Esophagus squamous epithelium (tissue), 5 donors: ENCODE measurements at regions not wholly inside any gene's neighbourhood (a gene's known extent, or its start where the extent isn't known, plus 50 kb on each side); places are given as distances from the start of the nearest gene placed in this dataset.

Experiments used
- DNase-seq: peaks from one replicate; lab custom pipeline; 2025; lab: John Stamatoyannopoulos, UW
- H3K27ac ChIP-seq, 4 donors: fragments of 200-600 bp; sonication (generic); one replicate each; pipeline ENCODE4 v1.5.1; 2016 to 2019; ENCODE audit warnings: mild to moderate bottlenecking in 1 of 4
- H3K27me3 ChIP-seq, 4 donors: fragments of 200-600 bp; sonication (generic); 1 replicate in 3 of 4; 2 replicates in 1 of 4; pipeline versions ENCODE4 v1.5.1 to v1.6.0; 2017 to 2021; ENCODE audit warnings: antibody characterized with exemption in 1 of 4
- H3K36me3 ChIP-seq, 3 donors: fragments of 200-600 bp; sonication (generic); one replicate each; pipeline ENCODE4 v1.5.1; 2016 to 2019
- H3K4me1 ChIP-seq, 3 donors: fragments of 200-600 bp; sonication (generic); one replicate each; pipeline ENCODE4 v1.5.1; 2017 to 2019
- H3K4me3 ChIP-seq, 4 donors: fragments of 200-600 bp; sonication (generic); 1 replicate in 3 of 4; 2 replicates in 1 of 4; pipeline ENCODE4 v1.5.1; 2016 to 2019; ENCODE audit warnings: mild to moderate bottlenecking in 2 of 4, moderate library complexity in 1 of 4
- H3K9me3 ChIP-seq, 3 donors: fragments of 200-600 bp; sonication (generic); one replicate each; pipeline ENCODE4 v1.5.1; 2016 to 2019
- POLR2A ChIP-seq, 4 donors: fragments of 450-650 bp; IDR thresholded peaks; one replicate each; pipeline ENCODE4 v1.6.1; 2017; ENCODE audit warnings: antibody characterized with exemption in 4 of 4, mild to moderate bottlenecking in 4 of 4, moderate library complexity in 3 of 4
- WGBS, 2 donors: methylation state at CpG; one replicate each; pipeline ENCODE4 v1.1.5; 2018; 5-methylcytosine and 5-hydroxymethylcytosine counted together
- intact Hi-C: fragments of 100-400 bp; cut with DNase I; formaldehyde crosslinking; loops from one replicate; pipeline ENCODE4 v1.15.0; 2022
- TF ChIP-seq, protein P1 (sequence below), 6 experiments: fragments of 450-650 bp in 4 of 6; fragments of 200-600 bp in 2 of 6; sonication (generic) in 2 of 6; IDR thresholded peaks; one replicate each; pipeline ENCODE4 v1.5.1; 2016 to 2019; ENCODE audit warnings: antibody characterized with exemption in 6 of 6, mild to moderate bottlenecking in 4 of 6, moderate library complexity in 4 of 6
- donor health status: DM: yes; HTN: yes; CAD: no.

DNA sequence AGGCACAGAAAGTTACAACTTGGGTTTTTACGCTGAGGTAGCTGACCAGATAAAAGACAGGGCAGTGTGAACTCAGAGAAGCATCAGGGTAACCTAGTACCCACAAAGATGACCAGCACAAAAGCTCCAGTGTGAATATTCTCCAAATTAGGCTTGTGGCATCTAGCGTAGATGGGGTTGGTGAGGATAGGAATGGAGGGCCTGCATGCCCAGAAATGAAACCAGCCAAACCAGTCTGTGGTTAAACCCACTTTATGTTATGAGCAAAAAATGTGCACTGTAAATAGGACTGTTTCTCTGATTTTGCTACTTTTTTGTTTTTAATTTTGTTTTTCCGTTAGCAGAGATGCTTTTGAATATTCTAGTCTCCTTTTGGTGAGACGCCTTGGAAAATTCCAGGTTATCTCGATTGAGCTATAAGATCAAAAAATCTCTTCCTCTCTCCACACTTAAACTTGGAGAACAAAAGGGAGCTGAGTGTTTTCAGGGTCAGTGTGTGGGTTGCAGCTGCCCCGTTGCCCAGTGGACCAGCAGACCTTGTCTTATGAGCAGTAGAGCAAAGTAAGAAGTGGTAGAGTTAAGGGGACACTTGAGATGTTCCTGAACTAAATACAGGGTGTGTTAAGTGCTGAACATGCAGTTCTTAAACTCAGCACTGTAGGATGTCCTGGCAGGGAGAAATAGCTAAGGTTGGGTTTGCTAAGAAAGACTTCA is 132.9 kb downstream of the C3orf38 start:
- Histone ChIP-seq H3K4me1 (no peaks in the 10 kb centered on the region), H3K27me3 (no peaks in the 10 kb centered on the region), H3K36me3 (no peaks in the 10 kb centered on the region), H3K4me3 (no peak overlapping the region), H3K27ac (no peak overlapping the region), H3K9me3 (no peaks in the 10 kb centered on the region)
- intact Hi-C loops, result no loop called here
- TF ChIP-seq POLR2A (IDR thresholded peaks at IDR 0.05), result no peak
- TF ChIP-seq, protein P1, sequence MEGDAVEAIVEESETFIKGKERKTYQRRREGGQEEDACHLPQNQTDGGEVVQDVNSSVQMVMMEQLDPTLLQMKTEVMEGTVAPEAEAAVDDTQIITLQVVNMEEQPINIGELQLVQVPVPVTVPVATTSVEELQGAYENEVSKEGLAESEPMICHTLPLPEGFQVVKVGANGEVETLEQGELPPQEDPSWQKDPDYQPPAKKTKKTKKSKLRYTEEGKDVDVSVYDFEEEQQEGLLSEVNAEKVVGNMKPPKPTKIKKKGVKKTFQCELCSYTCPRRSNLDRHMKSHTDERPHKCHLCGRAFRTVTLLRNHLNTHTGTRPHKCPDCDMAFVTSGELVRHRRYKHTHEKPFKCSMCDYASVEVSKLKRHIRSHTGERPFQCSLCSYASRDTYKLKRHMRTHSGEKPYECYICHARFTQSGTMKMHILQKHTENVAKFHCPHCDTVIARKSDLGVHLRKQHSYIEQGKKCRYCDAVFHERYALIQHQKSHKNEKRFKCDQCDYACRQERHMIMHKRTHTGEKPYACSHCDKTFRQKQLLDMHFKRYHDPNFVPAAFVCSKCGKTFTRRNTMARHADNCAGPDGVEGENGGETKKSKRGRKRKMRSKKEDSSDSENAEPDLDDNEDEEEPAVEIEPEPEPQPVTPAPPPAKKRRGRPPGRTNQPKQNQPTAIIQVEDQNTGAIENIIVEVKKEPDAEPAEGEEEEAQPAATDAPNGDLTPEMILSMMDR (IDR thresholded peaks at IDR 0.05), result no peak
- DNase-seq, result no peak
- 73 to 78% methylated on average over 6 of the region's 6 CpGs for WGBS, 2 donors

DNA sequence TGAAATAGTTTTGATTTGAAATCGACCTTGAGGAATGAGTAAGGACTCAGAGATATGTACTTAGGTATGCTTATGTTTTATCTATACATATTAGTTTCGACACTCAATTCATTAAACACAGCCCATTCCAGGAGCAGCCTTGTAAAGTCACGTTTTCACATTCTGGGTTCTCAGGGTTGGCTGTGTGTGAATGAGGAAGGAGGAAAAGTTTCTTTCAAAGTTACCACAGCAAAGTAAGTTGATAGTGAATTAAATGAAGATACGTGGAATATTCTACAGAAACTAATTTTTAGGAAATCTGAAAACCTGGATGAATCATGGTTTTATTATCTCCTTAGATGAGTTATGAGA is 133.5 kb downstream of the C3orf38 start:
- TF ChIP-seq, protein P1 (IDR thresholded peaks at IDR 0.05), result no peak
- TF ChIP-seq POLR2A (IDR thresholded peaks at IDR 0.05), result no peak
- Histone ChIP-seq H3K27me3 (no peaks in the 10 kb centered on the region), H3K9me3 (no peaks in the 10 kb centered on the region), H3K36me3 (no peaks in the 10 kb centered on the region), H3K4me1 (no peaks in the 10 kb centered on the region), H3K4me3 (no peak overlapping the region), H3K27ac (no peak overlapping the region)
- 49 to 64% methylated on average over 4 of the region's 4 CpGs for WGBS, 2 donors
- DNase-seq, result no peak
- intact Hi-C loops, result no loop called here

DNA sequence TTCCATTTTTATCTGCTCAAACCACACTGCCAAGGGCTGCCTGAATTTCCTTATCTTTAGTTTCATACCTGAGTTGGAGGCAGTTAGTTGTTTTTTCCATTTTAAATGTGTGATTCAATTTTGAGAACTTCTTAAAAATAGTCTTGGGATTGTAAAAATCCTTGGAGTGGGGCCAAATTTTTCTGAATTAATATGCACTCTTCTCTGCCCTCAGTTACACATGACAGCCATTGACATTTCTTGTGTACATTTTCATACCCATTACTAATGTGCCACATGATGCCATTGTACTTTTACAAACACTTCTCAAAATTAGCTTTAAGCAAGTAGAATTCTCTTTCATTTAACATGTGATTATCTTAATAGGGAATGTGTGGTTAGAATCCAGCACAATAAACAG is 141.7 kb downstream of the C3orf38 start:
- intact Hi-C loops, result no loop called here
- Histone ChIP-seq H3K27ac (no peak overlapping the region), H3K4me1 (no peaks in the 10 kb centered on the region), H3K4me3 (no peak overlapping the region), H3K36me3 (no peaks in the 10 kb centered on the region), H3K9me3 (peaks cover 0 to 3% (median 0%) of the 10 kb centered on the region in 3 donors), H3K27me3 (no peaks in the 10 kb centered on the region)
- no peak for TF ChIP-seq POLR2A (IDR thresholded peaks at IDR 0.05)
- TF ChIP-seq, protein P1 (IDR thresholded peaks at IDR 0.05), result no peak
- no peak for DNase-seq

DNA sequence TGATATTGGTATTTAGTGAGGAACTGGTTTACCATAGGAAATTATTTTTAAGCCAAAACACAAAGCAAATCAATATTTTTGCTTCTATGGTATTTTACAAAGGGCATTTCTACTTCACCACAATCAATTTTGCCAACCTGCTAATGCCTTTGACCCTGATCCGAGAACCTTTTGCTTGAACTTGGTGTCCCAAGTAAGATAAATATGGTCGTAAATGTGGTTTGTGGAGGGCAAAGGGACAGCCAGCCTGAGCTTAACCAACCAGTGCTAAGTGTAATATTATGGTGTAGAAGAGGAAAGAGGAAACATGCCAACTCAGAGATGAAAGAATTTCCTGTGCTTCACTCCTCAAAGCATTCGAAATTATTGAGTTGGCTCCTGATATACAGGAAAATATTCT is 148.4 kb downstream of the C3orf38 start:
- intact Hi-C loops, result no loop called here
- H3K27ac ChIP-seq, result no peak overlapping the region
- H3K4me3 ChIP-seq, result no peak overlapping the region
- H3K9me3 ChIP-seq, result peaks cover 0 to 3% (median 0%) of the 10 kb centered on the region in 3 donors
- H3K36me3 ChIP-seq, result no peaks in the 10 kb centered on the region
- no peaks in the 10 kb centered on the region for H3K4me1 ChIP-seq
- H3K27me3 ChIP-seq, result no peaks in the 10 kb centered on the region
- TF ChIP-seq, protein P1 (IDR thresholded peaks at IDR 0.05), result no peak
- no peak for TF ChIP-seq POLR2A (IDR thresholded peaks at IDR 0.05)
- DNase-seq, result no peak
- WGBS, 2 donors, result 28 to 30% methylated on average over 3 of the region's 3 CpGs

DNA sequence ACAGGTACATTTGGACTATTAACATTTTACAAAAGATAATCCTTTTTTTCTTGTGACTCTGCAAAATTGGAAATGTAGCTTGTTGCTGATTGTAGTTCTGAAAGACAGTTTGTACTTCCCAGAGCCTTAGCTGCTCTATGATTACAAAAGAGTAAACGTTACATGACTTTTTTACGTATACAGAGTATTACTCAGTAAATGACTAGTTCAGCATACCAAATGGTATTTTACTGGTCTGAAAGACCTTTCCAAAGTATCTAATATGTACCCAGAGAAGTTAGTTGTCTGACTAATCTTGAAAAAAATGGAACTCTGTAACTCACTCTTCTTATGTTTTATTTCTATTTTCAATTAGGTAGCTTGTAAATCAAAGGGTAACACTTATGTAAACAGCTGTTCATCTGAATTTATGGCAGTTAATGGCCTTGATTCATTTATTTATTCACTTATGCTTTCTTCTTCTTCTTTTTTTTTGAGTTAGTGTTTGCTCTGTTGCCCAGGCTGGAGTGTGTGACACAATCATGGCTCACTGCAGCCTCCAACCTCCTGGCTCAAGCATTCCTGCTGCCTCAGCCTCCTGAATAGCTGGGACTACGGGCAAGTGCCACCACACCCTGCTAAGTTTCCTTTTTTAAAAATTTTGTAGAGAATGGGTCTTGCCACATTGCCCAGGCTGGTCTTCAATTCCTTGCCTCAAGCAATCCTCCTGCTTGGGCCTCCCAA is 151.7 kb downstream of the C3orf38 start:
- Histone ChIP-seq H3K4me3 (no peak overlapping the region), H3K27ac (no peak overlapping the region), H3K4me1 (no peaks in the 10 kb centered on the region), H3K27me3 (no peaks in the 10 kb centered on the region), H3K36me3 (no peaks in the 10 kb centered on the region), H3K9me3 (no peaks in the 10 kb centered on the region)
- DNase-seq, result no peak
- TF ChIP-seq, protein P1 (IDR thresholded peaks at IDR 0.05), result no peak
- TF ChIP-seq POLR2A (IDR thresholded peaks at IDR 0.05), result no peak
- intact Hi-C loops, result no loop called here
- WGBS, 2 donors, result 45 to 49% methylated on average over 3 of the region's 3 CpGs
